DND-41 (cell line): ENCODE measurements at regions not wholly inside any gene's neighbourhood (a gene's known extent, or its start where the extent isn't known, plus 50 kb on each side); places are given as distances from the start of the nearest gene placed in this dataset.

Experiments
- CTCF ChIP-seq: IDR thresholded peaks from 2 replicates; pipeline ENCODE4 v1.5.1; 2012; ENCODE audit warnings: borderline replicate concordance, low read length, moderate library complexity, mild to moderate bottlenecking; ENCODE audit not compliant: poor library complexity, severe bottlenecking; ENCODE audit errors: extremely low read depth
- EZH2 ChIP-seq: IDR thresholded peaks from 3 replicates; pipeline ENCODE4 v1.6.1; 2012; ENCODE audit warnings: borderline replicate concordance, low read depth, mild to moderate bottlenecking, moderate library complexity, low read length, inconsistent platforms; ENCODE audit not compliant: severe bottlenecking

GRCh38 chr16:52643006-52643405 lies 96.1 kb upstream of the TOX3 start:
- TF ChIP-seq CTCF (no peak), EZH2 (no peak)
